Neural progenitor cell (in vitro differentiated cells): ENCODE measurements at regions not wholly inside any gene's neighbourhood (a gene's known extent, or its start where the extent isn't known, plus 50 kb on each side); places are given as distances from the start of the nearest gene placed in this dataset.

ENCODE experiments used
- DNase-seq: peaks from one replicate; pipeline ENCODE4 v3.0.0-alpha.2; 2016; ENCODE audit warnings: low spot score
- H2AFZ ChIP-seq: fragments of 200-600 bp; sonication (generic); replicated peaks from 2 replicates; pipeline ENCODE4 v1.6.1; 2016; ENCODE audit warnings: antibody characterized with exemption
- H3F3A ChIP-seq: fragments of 200-600 bp; sonication (generic); 2 replicates; pipeline ENCODE4 v1.6.1; 2016; ENCODE audit warnings: antibody characterized with exemption, low read depth
- H3K27ac ChIP-seq: fragments of 200-600 bp; sonication (generic); 2 replicates; pipeline ENCODE4 v1.5.1; 2016; ENCODE audit warnings: mild to moderate bottlenecking
- H3K27me3 ChIP-seq: fragments of 200-600 bp; sonication (generic); 2 replicates; pipeline ENCODE4 v1.6.1; 2016; ENCODE audit warnings: mild to moderate bottlenecking, moderate library complexity
- H3K36me3 ChIP-seq: fragments of 200-600 bp; sonication (generic); 2 replicates; pipeline ENCODE4 v1.5.1; 2016
- H3K4me1 ChIP-seq: fragments of 200-600 bp; sonication (generic); 2 replicates; pipeline ENCODE4 v1.6.1; 2016; ENCODE audit warnings: mixed run types
- H3K4me2 ChIP-seq: fragments of 200-600 bp; sonication (generic); 2 replicates; pipeline ENCODE4 v1.6.1; 2016
- H3K4me3 ChIP-seq: fragments of 200-600 bp; sonication (generic); 2 replicates; pipeline ENCODE4 v1.5.1; 2016
- H3K79me2 ChIP-seq: fragments of 200-600 bp; sonication (generic); 2 replicates; pipeline ENCODE4 v1.6.1; 2016; ENCODE audit warnings: low read depth
- H3K9ac ChIP-seq: fragments of 200-600 bp; sonication (generic); 2 replicates; pipeline ENCODE4 v1.6.1; 2016
- H3K9me3 ChIP-seq: fragments of 200-600 bp; sonication (generic); 2 replicates; pipeline ENCODE4 v1.5.1; 2016; ENCODE audit warnings: low read depth
- H4K20me1 ChIP-seq: fragments of 200-600 bp; sonication (generic); 2 replicates; pipeline ENCODE4 v1.6.1; 2016; ENCODE audit warnings: low read depth
- H3K27ac Mint-ChIP-seq: 3 replicates; pipeline ENCODE4 v1.8.0; 2021; ENCODE audit warnings: mixed read lengths
- H3K27me3 Mint-ChIP-seq: 2 replicates; pipeline ENCODE4 v1.8.0; 2022; ENCODE audit warnings: low read depth, mild to moderate bottlenecking, inconsistent platforms, moderate library complexity, mixed read lengths; ENCODE audit not compliant: insufficient read depth
- H3K36me3 Mint-ChIP-seq: 3 replicates; pipeline ENCODE4 v1.8.0; 2021; ENCODE audit warnings: mixed read lengths
- H3K4me1 Mint-ChIP-seq: 3 replicates; pipeline ENCODE4 v1.8.0; 2021; ENCODE audit warnings: mixed read lengths
- H3K4me3 Mint-ChIP-seq: 3 replicates; pipeline ENCODE4 v1.8.0; 2021; ENCODE audit warnings: mild to moderate bottlenecking, moderate library complexity, mixed read lengths
- H3K9me3 Mint-ChIP-seq: 3 replicates; pipeline ENCODE4 v1.8.0; 2020; ENCODE audit warnings: mixed read lengths
- CTCF ChIP-seq: fragments of 200-600 bp; sonication (generic); IDR thresholded peaks from 2 replicates; pipeline ENCODE4 v1.5.1; 2017; ENCODE audit warnings: antibody characterized with exemption, mild to moderate bottlenecking
- EZH2 ChIP-seq: fragments of 200-600 bp; sonication (generic); IDR thresholded peaks from 2 replicates; pipeline ENCODE4 v1.6.1; 2017; ENCODE audit warnings: antibody characterized with exemption, mild to moderate bottlenecking, moderate library complexity
- EZH2phosphoT487 ChIP-seq: fragments of 200-600 bp; sonication (generic); IDR thresholded peaks from 2 replicates; pipeline ENCODE4 v1.6.1; 2017; ENCODE audit warnings: antibody characterized with exemption

DNA sequence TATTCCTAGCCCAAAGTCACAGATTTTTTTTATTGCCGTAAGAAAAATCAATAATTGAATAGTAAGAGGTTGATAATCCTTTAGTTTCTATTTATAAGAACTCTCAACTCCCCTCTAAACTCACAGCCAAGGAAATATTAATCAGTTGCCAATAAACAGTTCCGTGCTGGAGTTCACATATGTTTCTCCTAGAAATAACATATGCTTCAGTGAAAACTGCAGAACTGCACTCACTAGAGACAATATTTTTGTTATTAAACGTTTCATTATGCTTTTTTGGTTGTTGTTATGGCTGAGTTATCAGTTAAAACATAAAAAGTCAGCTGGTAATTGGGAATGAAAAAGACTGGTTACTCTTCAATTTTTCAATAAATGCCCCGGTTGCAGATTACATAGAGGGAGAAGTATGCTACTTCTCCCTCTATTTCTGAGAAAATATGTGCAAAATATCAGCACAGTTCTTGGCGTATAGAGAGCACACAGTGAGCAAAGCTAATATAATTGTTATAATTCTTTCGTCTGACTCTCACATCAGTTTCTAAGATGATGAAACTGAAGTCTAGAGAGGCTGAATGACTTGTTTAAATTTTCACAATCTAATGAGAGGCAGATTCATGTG lies 781.2 kb upstream of the GRM7 start:
- H3K27ac ChIP-seq, result no peak overlapping the region
- H3K27me3 ChIP-seq, result no peaks in the 10 kb centered on the region
- Mint-ChIP-seq H3K9me3 (peaks cover 4% of the 10 kb centered on the region), H3K27ac (no peak overlapping the region), H3K4me3 (no peak overlapping the region), H3K27me3 (no peaks in the 10 kb centered on the region), H3K4me1 (no peaks in the 10 kb centered on the region), H3K36me3 (no peaks in the 10 kb centered on the region)
- H3K9ac ChIP-seq, result no peak overlapping the region
- no peaks in the 10 kb centered on the region for H3F3A ChIP-seq
- no peaks in the 10 kb centered on the region for H3K79me2 ChIP-seq
- H3K9me3 ChIP-seq, result no peaks in the 10 kb centered on the region
- H3K4me1 ChIP-seq, result no peaks in the 10 kb centered on the region
- no peaks in the 10 kb centered on the region for H4K20me1 ChIP-seq
- no peak overlapping the region for H3K4me3 ChIP-seq
- no peaks in the 10 kb centered on the region for H3K36me3 ChIP-seq
- no peak overlapping the region for H2AFZ ChIP-seq
- H3K4me2 ChIP-seq, result no peak overlapping the region
- TF ChIP-seq EZH2phosphoT487 (no peak), CTCF (no peak), EZH2 (no peak)
- DNase-seq, result no peak

- no peak overlapping the region for H3K27ac Mint-ChIP-seq
- Histone ChIP-seq H2AFZ (no peak overlapping the region), H3K4me1 (no peaks in the 10 kb centered on the region), H3K27ac (no peak overlapping the region), H3K27me3 (no peaks in the 10 kb centered on the region), H3K9me3 (no peaks in the 10 kb centered on the region), H4K20me1 (no peaks in the 10 kb centered on the region), H3K9ac (no peak overlapping the region), H3K4me3 (no peak overlapping the region), H3F3A (no peaks in the 10 kb centered on the region), H3K4me2 (no peak overlapping the region), H3K79me2 (no peaks in the 10 kb centered on the region), H3K36me3 (no peaks in the 10 kb centered on the region)
- no peaks in the 10 kb centered on the region for H3K27me3 Mint-ChIP-seq
- no peak overlapping the region for H3K4me3 Mint-ChIP-seq
- no peaks in the 10 kb centered on the region for H3K4me1 Mint-ChIP-seq
- no peaks in the 10 kb centered on the region for H3K9me3 Mint-ChIP-seq
- no peaks in the 10 kb centered on the region for H3K36me3 Mint-ChIP-seq
- TF ChIP-seq CTCF (peak; percentile 6), EZH2phosphoT487 (no peak)
- DNase-seq, result no peak
These were observed 772.5 kb upstream of the GRM7 start for GRCh38 chr3:6088433-6088832.

DNA sequence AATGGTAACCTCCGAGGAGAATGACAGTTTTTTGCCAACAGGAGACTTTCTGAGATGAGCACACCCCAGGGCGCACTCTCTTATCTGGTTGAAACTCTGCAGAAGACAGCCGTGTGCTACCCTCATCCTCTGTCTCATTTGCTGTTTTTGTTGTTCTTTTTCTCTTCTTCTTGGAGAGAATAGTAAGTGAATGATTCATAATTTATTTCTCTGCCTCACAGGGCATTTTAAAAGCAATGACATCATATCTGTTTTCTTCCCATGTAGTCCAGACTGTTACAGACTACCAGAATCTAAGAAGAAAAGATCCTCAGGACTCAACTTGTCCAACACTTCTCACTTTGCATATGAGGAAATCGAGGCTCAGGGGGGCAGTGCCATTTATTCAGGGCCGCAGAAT lies 771.1 kb upstream of the GRM7 start:
- no peak overlapping the region for H3K4me2 ChIP-seq
- no peaks in the 10 kb centered on the region for H3K27me3 Mint-ChIP-seq
- no peaks in the 10 kb centered on the region for H4K20me1 ChIP-seq
- no peaks in the 10 kb centered on the region for H3K36me3 ChIP-seq
- no peaks in the 10 kb centered on the region for H3K36me3 Mint-ChIP-seq
- no peak overlapping the region for H2AFZ ChIP-seq
- H3F3A ChIP-seq, result no peaks in the 10 kb centered on the region
- no peaks in the 10 kb centered on the region for H3K4me1 ChIP-seq
- H3K79me2 ChIP-seq, result no peaks in the 10 kb centered on the region
- no peak overlapping the region for H3K9ac ChIP-seq
- no peak for TF ChIP-seq CTCF
- no peak for TF ChIP-seq EZH2
- TF ChIP-seq EZH2phosphoT487, result no peak
- no peak overlapping the region for H3K27ac ChIP-seq
- no peak overlapping the region for H3K4me3 ChIP-seq
- no peaks in the 10 kb centered on the region for H3K9me3 Mint-ChIP-seq
- no peak overlapping the region for H3K4me3 Mint-ChIP-seq
- H3K27ac Mint-ChIP-seq, result no peak overlapping the region
- no peak for DNase-seq
- no peaks in the 10 kb centered on the region for H3K4me1 Mint-ChIP-seq
- H3K27me3 ChIP-seq, result no peaks in the 10 kb centered on the region
- H3K9me3 ChIP-seq, result no peaks in the 10 kb centered on the region
